ENCODE measurements at regions not wholly inside any gene's neighbourhood (a gene's known extent, or its start where the extent isn't known, plus 50 kb on each side); places are given as distances from the start of the nearest gene placed in this dataset.

DNA sequence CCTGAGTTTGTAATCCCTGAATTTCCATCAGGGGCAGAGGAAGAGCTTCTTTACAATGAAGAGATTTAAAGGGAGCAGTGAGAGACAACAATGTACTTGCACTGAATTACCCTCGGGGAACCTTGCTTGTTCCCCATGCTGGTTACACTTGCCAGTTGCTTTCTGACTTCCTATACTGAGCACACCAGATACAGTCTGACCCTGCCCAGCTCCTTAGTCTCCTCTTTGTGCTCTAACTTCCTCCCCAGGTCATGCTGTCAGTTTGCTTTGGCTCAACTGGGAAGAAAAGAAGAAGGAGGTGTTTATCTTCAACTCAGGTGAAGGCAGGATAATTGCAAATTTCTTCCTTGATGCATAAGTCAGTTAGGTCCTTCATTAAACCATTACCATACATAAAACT, 658.4 kb downstream of the NYAP2 start:
- H3K79me2 ChIP-seq (ENCODE audit: control insufficient read depth, insufficient read depth, low read length) = no peaks in the 10 kb centered on the region
- no peak for TF ChIP-seq EZH2 (IDR thresholded peaks at IDR 0.05; ENCODE audit: low read length, missing control alignments)
- TF ChIP-seq, protein P1, sequence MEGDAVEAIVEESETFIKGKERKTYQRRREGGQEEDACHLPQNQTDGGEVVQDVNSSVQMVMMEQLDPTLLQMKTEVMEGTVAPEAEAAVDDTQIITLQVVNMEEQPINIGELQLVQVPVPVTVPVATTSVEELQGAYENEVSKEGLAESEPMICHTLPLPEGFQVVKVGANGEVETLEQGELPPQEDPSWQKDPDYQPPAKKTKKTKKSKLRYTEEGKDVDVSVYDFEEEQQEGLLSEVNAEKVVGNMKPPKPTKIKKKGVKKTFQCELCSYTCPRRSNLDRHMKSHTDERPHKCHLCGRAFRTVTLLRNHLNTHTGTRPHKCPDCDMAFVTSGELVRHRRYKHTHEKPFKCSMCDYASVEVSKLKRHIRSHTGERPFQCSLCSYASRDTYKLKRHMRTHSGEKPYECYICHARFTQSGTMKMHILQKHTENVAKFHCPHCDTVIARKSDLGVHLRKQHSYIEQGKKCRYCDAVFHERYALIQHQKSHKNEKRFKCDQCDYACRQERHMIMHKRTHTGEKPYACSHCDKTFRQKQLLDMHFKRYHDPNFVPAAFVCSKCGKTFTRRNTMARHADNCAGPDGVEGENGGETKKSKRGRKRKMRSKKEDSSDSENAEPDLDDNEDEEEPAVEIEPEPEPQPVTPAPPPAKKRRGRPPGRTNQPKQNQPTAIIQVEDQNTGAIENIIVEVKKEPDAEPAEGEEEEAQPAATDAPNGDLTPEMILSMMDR (conservative IDR thresholded peaks at IDR 0.05 in 1 of 2, IDR thresholded peaks at IDR 0.05 in 1 of 2; ENCODE audit: low read depth in 1 of 2, low read length in 2 of 2) = no peak
- H3K4me3 ChIP-seq (replicated peaks in 1 of 4; ENCODE audit: control extremely low read depth in 1 of 4, insufficient read depth in 1 of 4, low read depth in 3 of 4, low read length in 4 of 4) = no peak overlapping the region
- H3K27ac ChIP-seq (ENCODE audit: insufficient read depth, low read length) = no peak overlapping the region
- no peaks in the 10 kb centered on the region for H4K20me1 ChIP-seq (ENCODE audit: control insufficient read depth, extremely low read depth, insufficient read depth, low read length)
- no peaks in the 10 kb centered on the region for H3K9me3 ChIP-seq (ENCODE audit: control insufficient read depth, insufficient read depth, low read depth, low read length)
- H3K9ac ChIP-seq (ENCODE audit: insufficient read depth, low read length) = no peak overlapping the region
- H3K4me1 ChIP-seq (ENCODE audit: control insufficient read depth, extremely low read depth, insufficient read depth, low read length) = no peaks in the 10 kb centered on the region
- H3K36me3 ChIP-seq (ENCODE audit: control insufficient read depth, insufficient read depth, low read length) = no peaks in the 10 kb centered on the region
- H3K4me2 ChIP-seq (ENCODE audit: extremely low read depth, insufficient read depth, low read length) = no peak overlapping the region
- H3K27me3 ChIP-seq (ENCODE audit: control insufficient read depth, insufficient read depth, low read length) = no peaks in the 10 kb centered on the region
- no peak overlapping the region for H2AFZ ChIP-seq (ENCODE audit: low read length)
- DNase-seq (ENCODE audit: low read depth in 2 of 2) = no peak

DNA sequence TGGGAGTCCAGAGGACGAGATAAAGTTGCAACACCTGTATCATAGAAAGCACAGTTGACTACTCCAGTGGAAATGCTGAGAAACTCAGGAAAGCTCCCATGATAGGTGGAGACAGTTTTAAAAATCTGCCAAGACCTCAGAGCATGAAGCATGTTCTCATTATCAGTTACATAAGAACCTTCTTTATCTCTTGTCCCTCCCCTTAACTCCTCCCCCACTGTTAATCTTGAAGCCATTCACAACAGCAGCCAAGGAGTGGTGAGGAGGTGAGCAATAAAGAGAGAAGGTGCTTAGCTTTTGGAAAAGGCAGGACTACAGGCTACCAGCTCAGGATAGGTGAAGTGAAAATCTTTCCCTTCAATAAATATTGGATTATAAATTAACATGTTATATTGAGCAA, 657.9 kb downstream of the NYAP2 start:
- H3K9ac ChIP-seq (ENCODE audit: insufficient read depth, low read length) = no peak overlapping the region
- no peaks in the 10 kb centered on the region for H4K20me1 ChIP-seq (ENCODE audit: control insufficient read depth, extremely low read depth, insufficient read depth, low read length)
- H2AFZ ChIP-seq (ENCODE audit: low read length) = no peak overlapping the region
- no peak overlapping the region for H3K4me2 ChIP-seq (ENCODE audit: extremely low read depth, insufficient read depth, low read length)
- no peak for DNase-seq (ENCODE audit: low read depth in 2 of 2)
- TF ChIP-seq, protein P1 (conservative IDR thresholded peaks at IDR 0.05 in 1 of 2, IDR thresholded peaks at IDR 0.05 in 1 of 2; ENCODE audit: low read depth in 1 of 2, low read length in 2 of 2) = no peak
- no peak for TF ChIP-seq EZH2 (IDR thresholded peaks at IDR 0.05; ENCODE audit: low read length, missing control alignments)
- no peaks in the 10 kb centered on the region for H3K27me3 ChIP-seq (ENCODE audit: control insufficient read depth, insufficient read depth, low read length)
- no peak overlapping the region for H3K4me3 ChIP-seq (replicated peaks in 1 of 4; ENCODE audit: control extremely low read depth in 1 of 4, insufficient read depth in 1 of 4, low read depth in 3 of 4, low read length in 4 of 4)
- no peaks in the 10 kb centered on the region for H3K4me1 ChIP-seq (ENCODE audit: control insufficient read depth, extremely low read depth, insufficient read depth, low read length)
- H3K79me2 ChIP-seq (ENCODE audit: control insufficient read depth, insufficient read depth, low read length) = no peaks in the 10 kb centered on the region
- no peaks in the 10 kb centered on the region for H3K36me3 ChIP-seq (ENCODE audit: control insufficient read depth, insufficient read depth, low read length)
- H3K27ac ChIP-seq (ENCODE audit: insufficient read depth, low read length) = no peak overlapping the region
- no peaks in the 10 kb centered on the region for H3K9me3 ChIP-seq (ENCODE audit: control insufficient read depth, insufficient read depth, low read depth, low read length)

DNA sequence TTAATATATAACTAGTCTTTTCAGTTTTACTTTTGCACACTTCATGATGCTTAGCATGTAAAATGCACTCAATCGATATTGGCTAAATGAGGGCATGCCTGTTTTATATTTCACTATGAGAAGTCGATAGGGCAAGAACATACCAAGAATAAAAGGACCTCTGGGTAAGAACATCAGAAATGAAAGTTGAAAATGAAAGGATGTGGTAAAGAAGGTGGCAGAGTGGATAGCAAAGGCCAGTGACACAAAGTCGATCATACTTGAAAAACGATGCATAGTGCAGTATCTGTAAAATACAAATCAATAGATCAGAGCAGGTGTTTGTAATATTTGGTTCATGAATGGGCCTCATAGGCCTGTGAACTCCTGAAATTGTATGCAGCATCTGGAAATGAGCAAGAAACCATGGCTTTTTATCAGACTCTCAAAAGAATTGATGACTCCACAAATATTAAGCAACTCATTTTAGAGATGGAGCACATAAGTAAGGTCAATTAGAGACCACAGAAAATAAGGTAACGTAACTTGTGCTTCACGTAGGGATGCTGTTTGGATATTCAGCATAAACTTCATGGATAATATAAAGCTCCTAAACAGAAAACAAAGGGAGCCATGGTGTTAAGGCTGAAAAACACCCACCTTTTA, 653.4 kb downstream of the NYAP2 start:
- Histone ChIP-seq H3K36me3 (ENCODE audit: control insufficient read depth, insufficient read depth, low read length) (no peaks in the 10 kb centered on the region), H3K79me2 (ENCODE audit: control insufficient read depth, insufficient read depth, low read length) (no peaks in the 10 kb centered on the region), H3K4me2 (ENCODE audit: extremely low read depth, insufficient read depth, low read length) (no peak overlapping the region), H3K4me1 (ENCODE audit: control insufficient read depth, extremely low read depth, insufficient read depth, low read length) (no peaks in the 10 kb centered on the region), H3K9ac (ENCODE audit: insufficient read depth, low read length) (no peak overlapping the region), H3K9me3 (ENCODE audit: control insufficient read depth, insufficient read depth, low read depth, low read length) (no peaks in the 10 kb centered on the region), H3K4me3 (replicated peaks in 1 of 4; ENCODE audit: control extremely low read depth in 1 of 4, insufficient read depth in 1 of 4, low read depth in 3 of 4, low read length in 4 of 4) (no peak overlapping the region), H3K27ac (ENCODE audit: insufficient read depth, low read length) (no peak overlapping the region), H4K20me1 (ENCODE audit: control insufficient read depth, extremely low read depth, insufficient read depth, low read length) (no peaks in the 10 kb centered on the region), H3K27me3 (ENCODE audit: control insufficient read depth, insufficient read depth, low read length) (no peaks in the 10 kb centered on the region), H2AFZ (ENCODE audit: low read length) (no peak overlapping the region)
- no peak for TF ChIP-seq EZH2 (IDR thresholded peaks at IDR 0.05; ENCODE audit: low read length, missing control alignments)
- TF ChIP-seq, protein P1 (conservative IDR thresholded peaks at IDR 0.05 in 1 of 2, IDR thresholded peaks at IDR 0.05 in 1 of 2; ENCODE audit: low read depth in 1 of 2, low read length in 2 of 2) = no peak
- no peak for DNase-seq (ENCODE audit: low read depth in 2 of 2)
